T-helper 1 cell (primary cell): ENCODE measurements at regions not wholly inside any gene's neighbourhood (a gene's known extent, or its start where the extent isn't known, plus 50 kb on each side); places are given as distances from the start of the nearest gene placed in this dataset.
"Not testable (repeated sequence)": the region's sequence is repeated elsewhere in the genome, so short reads cannot be mapped to it uniquely, and the experiment has no call there.

Experiments used
- DNase-seq, 5 donors: peaks; one replicate each; pipeline ENCODE4 v3.0.0-alpha.2; 2012 to 2020

GRCh38 chr10:55740110-55740509, 620.9 kb downstream of the ZWINT start:
- no peak for DNase-seq

GRCh38 chr10:55734112-55734511, 626.9 kb downstream of the ZWINT start:
- no peak for DNase-seq

DNA sequence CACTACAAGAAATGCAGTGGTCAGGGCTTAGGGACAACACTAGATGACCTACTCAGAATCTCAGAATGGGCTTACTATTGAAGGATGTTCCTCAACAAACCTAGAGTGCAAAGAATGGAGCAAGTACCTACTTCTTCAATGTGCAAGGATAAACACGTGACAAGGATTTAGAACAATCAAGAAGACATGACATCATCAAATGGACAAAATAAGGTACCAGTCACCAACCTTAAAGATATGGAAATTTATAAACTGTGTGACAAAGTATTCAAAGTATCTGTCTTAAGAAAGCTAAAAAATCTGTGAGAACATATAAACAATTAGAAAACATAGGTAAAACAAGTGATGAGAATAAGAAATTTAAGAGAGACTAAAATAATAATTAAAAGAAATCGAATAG, 656.1 kb downstream of the ZWINT start:
- no peak for DNase-seq

DNA sequence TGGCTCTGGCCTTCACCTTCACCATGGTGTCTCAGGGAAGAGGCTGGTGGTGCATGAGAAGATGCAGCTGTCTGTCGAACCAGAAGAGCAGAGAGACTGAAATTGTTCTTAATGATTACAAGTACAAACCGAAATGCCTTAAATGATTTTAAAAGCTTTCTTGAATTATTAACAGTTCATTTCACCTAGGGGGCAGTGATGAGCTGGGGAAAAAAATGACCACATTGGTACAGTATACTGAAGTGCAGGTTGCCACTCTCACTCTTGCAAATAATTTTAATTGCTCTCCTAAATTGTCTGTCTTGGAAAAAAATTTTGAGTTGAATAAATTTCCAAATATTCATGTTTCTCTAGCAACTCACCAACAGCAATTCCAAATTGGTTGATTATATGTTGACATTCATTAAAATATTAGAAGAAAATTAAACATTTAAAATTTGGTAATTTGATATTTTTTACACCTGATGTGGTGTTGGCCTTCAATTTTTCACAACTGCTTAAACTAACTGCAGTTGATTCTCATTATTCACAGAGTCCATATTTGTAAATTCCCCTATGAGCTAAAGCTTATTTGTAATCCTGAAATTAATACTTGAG, 692.6 kb downstream of the ZWINT start:
- no peak for DNase-seq

- DNase-seq, result no peak
Measured at GRCh38 chr10:55653531-55653930, 707.5 kb downstream of the ZWINT start.

DNA sequence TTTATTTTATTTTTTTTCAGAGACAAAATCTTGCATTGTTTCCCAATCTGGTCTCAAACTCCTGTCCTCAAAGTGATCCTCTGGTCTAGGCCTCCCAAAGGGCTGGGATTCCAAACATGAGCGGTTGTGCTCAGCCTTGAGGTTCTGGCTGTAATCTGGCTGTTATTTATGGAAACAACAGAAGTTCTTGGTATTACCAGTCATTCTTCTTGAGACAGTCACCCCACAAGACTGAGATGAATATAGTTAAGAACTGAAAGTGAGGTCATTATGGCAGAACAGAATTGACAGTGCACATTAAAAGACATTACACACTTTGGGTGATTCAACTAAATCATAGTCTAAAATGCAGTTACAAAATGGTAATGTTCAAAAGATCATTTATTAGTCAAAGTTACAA, 719.5 kb downstream of the ZWINT start:
- no peak for DNase-seq

DNA sequence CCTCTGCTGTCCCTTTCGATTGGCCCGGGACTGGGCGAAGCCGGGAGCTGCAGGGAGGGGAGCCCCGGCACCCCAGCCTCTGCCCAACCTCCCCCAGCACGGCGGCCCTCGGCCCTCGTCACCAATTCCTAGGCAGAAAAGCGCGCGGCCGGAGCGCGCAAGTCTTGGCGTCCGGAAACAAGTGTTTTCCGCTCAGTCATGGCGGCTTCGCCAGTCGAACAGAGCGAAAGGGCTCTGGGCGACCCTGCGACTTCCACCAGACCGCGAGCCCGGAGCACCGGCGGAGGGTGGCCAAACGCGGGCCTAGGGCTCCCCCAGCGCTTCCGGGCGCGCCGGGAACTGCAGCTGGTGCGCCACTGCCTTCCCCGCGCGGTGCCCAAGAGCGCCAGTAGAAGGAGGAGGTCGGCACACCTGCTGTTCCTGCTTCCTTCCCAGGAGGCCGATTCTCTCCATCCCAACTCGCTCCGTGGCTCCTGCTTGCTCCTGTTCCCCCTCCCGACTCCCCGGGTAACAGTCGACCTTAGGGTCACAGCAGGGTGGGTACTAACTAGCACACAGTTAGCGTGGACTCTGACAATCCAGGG, 729.9 kb downstream of the ZWINT start:
- DNase-seq, result peak in 1 of 5 donors; percentile 24

- no peak for DNase-seq
Measured at GRCh38 chr10:55630491-55631056, 730.5 kb downstream of the ZWINT start.

- peak in 1 of 5 donors; percentile 1 for DNase-seq
Measured at GRCh38 chr10:55629793-55630490, 731.1 kb downstream of the ZWINT start.

DNA sequence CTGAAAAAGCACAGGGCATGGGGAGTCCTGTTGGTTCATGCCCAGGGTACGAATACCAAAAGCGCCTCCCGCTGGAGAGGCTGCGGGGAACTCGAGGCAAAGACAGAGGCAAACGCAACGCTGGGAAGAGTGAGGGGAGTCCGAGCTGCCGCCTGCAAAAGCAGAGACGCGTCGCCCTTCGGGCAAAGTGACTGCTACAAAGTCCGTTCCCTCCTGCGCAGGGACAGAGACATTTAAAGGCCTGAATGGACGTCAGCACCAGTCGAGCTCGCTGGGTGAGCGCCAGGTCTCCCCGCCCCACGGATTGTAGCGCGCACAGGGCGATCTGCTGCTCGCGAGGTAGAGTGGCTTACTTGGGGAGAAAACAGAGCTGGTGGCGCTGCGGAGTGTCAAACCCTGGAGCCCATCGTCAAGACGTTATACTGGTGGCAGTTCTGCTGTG, 732.8 kb downstream of the ZWINT start:
- no peak for DNase-seq

- no peak for DNase-seq
Measured at GRCh38 chr10:55627501-55628051, 733.5 kb downstream of the ZWINT start.

- DNase-seq, result not testable (repeated sequence)
Measured at GRCh38 chr10:55601690-55602478, 759.2 kb downstream of the ZWINT start.

GRCh38 chr10:55551603-55552002, 750.6 kb upstream of the PCDH15 start:
- DNase-seq, result no peak

DNA sequence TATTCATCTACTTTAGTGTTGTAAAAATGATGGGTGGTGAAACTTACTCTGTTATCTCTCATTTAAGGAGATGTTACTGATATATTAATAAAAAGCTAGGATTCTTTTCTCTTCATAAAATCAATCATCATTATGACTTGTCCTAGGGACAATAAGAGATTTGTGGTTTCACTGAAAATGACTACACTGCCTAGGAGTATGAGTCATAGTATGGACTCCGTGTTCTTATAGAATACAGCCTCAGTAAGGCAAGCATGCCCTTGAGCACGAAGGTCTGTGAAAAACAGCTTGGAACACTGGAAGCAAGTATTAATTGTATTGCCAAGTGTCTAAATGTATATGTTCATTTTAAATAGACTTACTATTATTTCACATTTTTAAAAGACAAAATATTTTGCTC, 749.2 kb upstream of the PCDH15 start:
- DNase-seq, result no peak

- not testable (repeated sequence) for DNase-seq
Measured at GRCh38 chr10:55537497-55537896, 736.5 kb upstream of the PCDH15 start.

GRCh38 chr10:55519264-55519663, 718.2 kb upstream of the PCDH15 start:
- no peak for DNase-seq

DNA sequence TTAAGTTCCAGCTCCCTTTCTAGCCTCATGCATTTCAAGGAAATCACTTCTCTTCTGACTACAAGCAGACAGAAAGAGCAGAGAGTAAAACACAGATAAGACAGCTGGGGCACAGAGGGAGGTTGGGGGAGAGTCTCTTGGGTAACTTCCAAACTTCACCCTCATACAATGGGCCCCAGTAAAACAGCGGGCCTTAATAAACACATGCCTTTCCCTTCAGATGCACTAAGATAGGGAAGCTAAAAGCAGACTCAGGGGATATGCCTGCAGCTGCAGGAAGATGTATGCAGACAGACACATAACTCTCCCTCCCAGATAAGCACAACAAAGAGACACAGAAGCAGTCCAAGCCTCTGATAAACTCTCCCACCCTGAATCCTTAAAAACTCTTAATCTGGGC, 717.4 kb upstream of the PCDH15 start:
- DNase-seq, result not testable (repeated sequence)

DNA sequence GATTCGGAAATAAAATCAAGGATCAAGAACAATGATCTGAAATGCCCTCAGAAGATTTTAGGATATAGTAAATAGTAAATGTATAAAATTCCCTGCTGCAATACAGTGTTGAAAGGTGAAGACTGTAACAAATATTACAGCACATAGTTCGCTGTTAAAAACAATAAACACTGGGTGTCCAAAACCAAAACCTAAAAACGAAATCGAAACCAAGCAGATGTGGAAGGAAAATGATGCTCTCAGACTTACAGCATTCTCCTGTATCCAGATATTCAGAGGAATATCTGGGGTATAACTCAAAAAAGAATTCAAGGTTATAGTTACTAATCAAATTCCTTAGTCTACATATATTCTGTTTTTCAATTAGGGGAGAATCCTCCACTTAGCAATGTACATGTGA, 708.1 kb upstream of the PCDH15 start:
- DNase-seq, result no peak

GRCh38 chr10:55500931-55501559, 700.0 kb upstream of the PCDH15 start:
- no peak for DNase-seq

- DNase-seq, result no peak
Measured at GRCh38 chr10:55497893-55498499, 697.0 kb upstream of the PCDH15 start.

- no peak for DNase-seq
Measured at GRCh38 chr10:55495555-55495954, 694.5 kb upstream of the PCDH15 start.

GRCh38 chr10:55491712-55492111, 690.7 kb upstream of the PCDH15 start:
- DNase-seq, result no peak
